Fibroblast of lung (primary cell): ENCODE measurements at regions not wholly inside any gene's neighbourhood (a gene's known extent, or its start where the extent isn't known, plus 50 kb on each side); places are given as distances from the start of the nearest gene placed in this dataset.

Experiments used
- DNase-seq, 2 donors: peaks; one replicate each; pipeline versions ENCODE4 v3.0.0 to v3.0.0-alpha.2; 2010; ENCODE audit warnings: low read depth in 2 of 2
- H2AFZ ChIP-seq: 2 replicates; pipeline ENCODE4 v1.5.1; 2012; ENCODE audit warnings: low read length, control low read depth, inconsistent platforms
- H3K27ac ChIP-seq: 2 replicates; pipeline ENCODE4 v1.5.1; 2011; ENCODE audit warnings: low read length, control low read depth; ENCODE audit not compliant: insufficient read depth
- H3K27me3 ChIP-seq: 2 replicates; pipeline ENCODE4 v1.5.1; 2011; ENCODE audit warnings: mild to moderate bottlenecking, low read length; ENCODE audit not compliant: control insufficient read depth, insufficient read depth
- H3K36me3 ChIP-seq: 2 replicates; pipeline ENCODE4 v1.5.1; 2011; ENCODE audit warnings: low read length; ENCODE audit not compliant: control insufficient read depth, insufficient read depth
- H3K4me1 ChIP-seq: 2 replicates; pipeline ENCODE4 v1.5.1; 2011; ENCODE audit warnings: low read length; ENCODE audit not compliant: control insufficient read depth, insufficient read depth; ENCODE audit errors: extremely low read depth
- H3K4me2 ChIP-seq: 2 replicates; pipeline ENCODE4 v1.5.1; 2011; ENCODE audit warnings: low read length, control low read depth; ENCODE audit not compliant: insufficient read depth; ENCODE audit errors: extremely low read depth
- H3K4me3 ChIP-seq, 4 experiments: fragments of 200-600 bp in 1 of 4; sonication (generic) in 1 of 4; replicated peaks in 1 of 4; 2 replicates each; pipeline ENCODE4 v1.5.1; 2011 to 2016; ENCODE audit warnings: low read length in 4 of 4, low read depth in 3 of 4, mild to moderate bottlenecking in 3 of 4, control low read depth in 2 of 4, inconsistent platforms in 1 of 4, mixed read lengths in 1 of 4; ENCODE audit not compliant: insufficient read depth in 1 of 4; ENCODE audit errors: control extremely low read depth in 1 of 4
- H3K79me2 ChIP-seq: 2 replicates; pipeline ENCODE4 v1.5.1; 2012; ENCODE audit warnings: mild to moderate bottlenecking, low read length, inconsistent platforms; ENCODE audit not compliant: control insufficient read depth, insufficient read depth
- H3K9ac ChIP-seq: 2 replicates; pipeline ENCODE4 v1.5.1; 2011; ENCODE audit warnings: mild to moderate bottlenecking, low read length, control low read depth; ENCODE audit not compliant: insufficient read depth
- H3K9me3 ChIP-seq: 2 replicates; pipeline ENCODE4 v1.5.1; 2012; ENCODE audit warnings: low read depth, low read length; ENCODE audit not compliant: control insufficient read depth, insufficient read depth
- H4K20me1 ChIP-seq: 2 replicates; pipeline ENCODE4 v1.5.1; 2011; ENCODE audit warnings: low read length; ENCODE audit not compliant: control insufficient read depth, insufficient read depth; ENCODE audit errors: extremely low read depth
- EZH2 ChIP-seq: IDR thresholded peaks from 2 replicates; pipeline ENCODE4 v1.5.1; 2012; ENCODE audit warnings: low read length, control low read depth, mild to moderate bottlenecking; ENCODE audit errors: missing control alignments
- TF ChIP-seq, protein P1 (sequence below), 2 donors: IDR thresholded peaks in 1 of 2; conservative IDR thresholded peaks in 1 of 2; 1 replicate in 1 of 2; 2 replicates in 1 of 2; pipeline ENCODE4 v1.5.1; 2011 to 2012; ENCODE audit warnings: low read length in 2 of 2, control low read depth in 1 of 2, inconsistent platforms in 1 of 2, low read depth in 1 of 2, mild to moderate bottlenecking in 1 of 2

DNA sequence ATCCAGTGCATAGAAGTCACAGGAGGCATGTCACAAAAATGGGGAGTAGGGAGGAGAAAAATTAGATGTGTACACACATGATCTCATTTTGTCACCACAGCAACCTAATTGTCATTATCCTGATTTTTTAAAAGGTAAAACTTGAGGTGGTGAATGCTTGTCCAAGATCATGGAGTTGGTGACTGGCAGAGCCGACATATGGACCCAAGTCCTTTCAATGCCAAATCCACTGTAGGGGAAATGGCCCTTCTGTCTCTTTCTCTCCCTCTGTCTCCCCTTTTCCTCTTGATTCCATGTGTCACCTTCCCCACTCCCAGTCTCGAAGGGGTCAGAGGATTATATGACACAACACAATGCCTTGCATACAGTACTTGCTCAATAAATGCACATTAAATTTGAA lies 65.7 kb upstream of the JUN start:
- DNase-seq, result no peak
- no peaks in the 10 kb centered on the region for H3K27me3 ChIP-seq
- peak overlapping the region; percentile 83 for H3K4me2 ChIP-seq
- H3K4me3 ChIP-seq, result no peak overlapping the region
- no peaks in the 10 kb centered on the region for H4K20me1 ChIP-seq
- no peaks in the 10 kb centered on the region for H3K79me2 ChIP-seq
- TF ChIP-seq, protein P1, sequence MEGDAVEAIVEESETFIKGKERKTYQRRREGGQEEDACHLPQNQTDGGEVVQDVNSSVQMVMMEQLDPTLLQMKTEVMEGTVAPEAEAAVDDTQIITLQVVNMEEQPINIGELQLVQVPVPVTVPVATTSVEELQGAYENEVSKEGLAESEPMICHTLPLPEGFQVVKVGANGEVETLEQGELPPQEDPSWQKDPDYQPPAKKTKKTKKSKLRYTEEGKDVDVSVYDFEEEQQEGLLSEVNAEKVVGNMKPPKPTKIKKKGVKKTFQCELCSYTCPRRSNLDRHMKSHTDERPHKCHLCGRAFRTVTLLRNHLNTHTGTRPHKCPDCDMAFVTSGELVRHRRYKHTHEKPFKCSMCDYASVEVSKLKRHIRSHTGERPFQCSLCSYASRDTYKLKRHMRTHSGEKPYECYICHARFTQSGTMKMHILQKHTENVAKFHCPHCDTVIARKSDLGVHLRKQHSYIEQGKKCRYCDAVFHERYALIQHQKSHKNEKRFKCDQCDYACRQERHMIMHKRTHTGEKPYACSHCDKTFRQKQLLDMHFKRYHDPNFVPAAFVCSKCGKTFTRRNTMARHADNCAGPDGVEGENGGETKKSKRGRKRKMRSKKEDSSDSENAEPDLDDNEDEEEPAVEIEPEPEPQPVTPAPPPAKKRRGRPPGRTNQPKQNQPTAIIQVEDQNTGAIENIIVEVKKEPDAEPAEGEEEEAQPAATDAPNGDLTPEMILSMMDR (conservative IDR thresholded peaks at IDR 0.05 in 1 of 2, IDR thresholded peaks at IDR 0.05 in 1 of 2; ENCODE audit: low read depth in 1 of 2, low read length in 2 of 2), result no peak
- TF ChIP-seq EZH2, result no peak
- peaks cover 13% of the 10 kb centered on the region for H3K4me1 ChIP-seq
- H3K36me3 ChIP-seq, result no peaks in the 10 kb centered on the region
- no peak overlapping the region for H2AFZ ChIP-seq
- H3K27ac ChIP-seq, result peak overlapping the region; percentile 81
- no peak overlapping the region for H3K9ac ChIP-seq
- H3K9me3 ChIP-seq, result no peaks in the 10 kb centered on the region

DNA sequence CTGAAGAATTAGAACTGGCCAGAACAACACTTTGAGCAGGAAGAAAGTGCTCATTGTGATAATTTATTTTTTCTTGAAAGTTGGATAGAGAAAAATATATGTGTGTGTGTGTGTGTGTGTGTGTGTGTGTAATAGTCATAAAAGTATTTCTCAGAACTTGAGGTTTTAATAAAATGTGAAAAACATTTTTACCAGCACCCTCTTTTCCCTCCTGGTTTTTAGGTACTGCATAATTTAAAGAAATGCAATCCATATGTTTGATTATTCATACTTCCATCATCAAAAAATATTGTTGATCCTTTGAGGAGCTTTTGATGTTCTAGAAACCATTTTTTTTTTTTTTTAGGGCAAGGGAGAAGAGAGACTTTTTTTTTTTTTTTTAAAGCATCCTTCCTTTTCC lies 66.8 kb upstream of the JUN start:
- TF ChIP-seq, protein P1 (conservative IDR thresholded peaks at IDR 0.05 in 1 of 2, IDR thresholded peaks at IDR 0.05 in 1 of 2; ENCODE audit: low read depth in 1 of 2, low read length in 2 of 2), result no peak
- no peak for TF ChIP-seq EZH2
- peaks cover 16% of the 10 kb centered on the region for H3K4me1 ChIP-seq
- no peaks in the 10 kb centered on the region for H3K9me3 ChIP-seq
- no peak for DNase-seq
- no peak overlapping the region for H3K27ac ChIP-seq
- no peak overlapping the region for H3K9ac ChIP-seq
- no peak overlapping the region for H2AFZ ChIP-seq
- no peaks in the 10 kb centered on the region for H3K79me2 ChIP-seq
- H3K36me3 ChIP-seq, result no peaks in the 10 kb centered on the region
- H3K27me3 ChIP-seq, result no peaks in the 10 kb centered on the region
- H4K20me1 ChIP-seq, result no peaks in the 10 kb centered on the region
- H3K4me3 ChIP-seq, result no peak overlapping the region
- H3K4me2 ChIP-seq, result no peak overlapping the region

DNA sequence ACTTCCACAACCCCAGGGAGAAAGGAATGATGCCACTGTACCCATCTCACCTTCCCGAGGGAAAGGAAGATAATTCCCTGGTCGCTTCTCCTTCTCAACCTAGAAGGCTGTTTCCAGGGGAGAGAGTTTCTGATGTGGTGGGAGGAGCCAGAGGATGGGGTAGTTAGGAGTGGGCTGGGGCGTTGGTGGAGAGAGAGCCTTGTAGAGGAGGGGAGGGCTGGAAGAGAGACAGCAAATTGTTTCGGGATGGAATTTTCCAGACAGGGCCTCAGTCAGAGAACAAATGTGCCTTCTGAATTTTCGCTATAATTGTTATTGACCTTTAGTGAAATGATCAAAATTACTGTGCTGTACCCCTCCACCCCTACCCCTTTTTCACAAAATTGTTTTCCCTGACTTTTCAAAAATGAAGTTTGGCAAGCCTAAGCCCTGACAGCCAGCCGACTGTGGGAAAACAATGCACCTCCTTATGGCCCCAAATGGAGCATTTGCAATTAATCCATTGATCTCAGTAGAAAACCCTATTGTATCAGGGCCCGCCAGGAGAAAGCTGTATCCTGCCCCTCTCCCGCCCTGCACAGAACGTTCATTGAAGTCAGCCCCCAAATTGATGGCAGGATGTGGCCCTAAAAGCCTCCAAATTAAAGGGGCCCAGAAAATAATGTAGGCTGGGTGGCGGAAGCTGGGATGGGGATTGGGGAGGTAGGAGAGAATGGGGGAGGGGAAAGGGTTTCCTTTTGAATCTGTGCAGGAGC lies 69.1 kb upstream of the JUN start:
- H3K4me2 ChIP-seq, result no peak overlapping the region
- no peak for TF ChIP-seq EZH2
- TF ChIP-seq, protein P1 (conservative IDR thresholded peaks at IDR 0.05 in 1 of 2, IDR thresholded peaks at IDR 0.05 in 1 of 2; ENCODE audit: low read depth in 1 of 2, low read length in 2 of 2), result no peak
- no peak overlapping the region for H3K9ac ChIP-seq
- no peak overlapping the region for H2AFZ ChIP-seq
- H3K36me3 ChIP-seq, result no peaks in the 10 kb centered on the region
- H3K79me2 ChIP-seq, result no peaks in the 10 kb centered on the region
- no peaks in the 10 kb centered on the region for H3K27me3 ChIP-seq
- no peaks in the 10 kb centered on the region for H3K9me3 ChIP-seq
- DNase-seq, result no peak
- peaks cover 16% of the 10 kb centered on the region for H3K4me1 ChIP-seq
- no peak overlapping the region for H3K4me3 ChIP-seq
- H3K27ac ChIP-seq, result no peak overlapping the region
- no peaks in the 10 kb centered on the region for H4K20me1 ChIP-seq
